HK-2 (cell line): ENCODE measurements at regions not wholly inside any gene's neighbourhood (a gene's known extent, or its start where the extent isn't known, plus 50 kb on each side); places are given as distances from the start of the nearest gene placed in this dataset.
A peak's percentile ranks its signal among the peaks of the same experiment; 100 is the strongest.

ENCODE experiments used
- DNase-seq: peaks from one replicate; pipeline ENCODE4 v3.0.0-alpha.2; 2018; ENCODE audit not compliant: unreplicated experiment

DNA sequence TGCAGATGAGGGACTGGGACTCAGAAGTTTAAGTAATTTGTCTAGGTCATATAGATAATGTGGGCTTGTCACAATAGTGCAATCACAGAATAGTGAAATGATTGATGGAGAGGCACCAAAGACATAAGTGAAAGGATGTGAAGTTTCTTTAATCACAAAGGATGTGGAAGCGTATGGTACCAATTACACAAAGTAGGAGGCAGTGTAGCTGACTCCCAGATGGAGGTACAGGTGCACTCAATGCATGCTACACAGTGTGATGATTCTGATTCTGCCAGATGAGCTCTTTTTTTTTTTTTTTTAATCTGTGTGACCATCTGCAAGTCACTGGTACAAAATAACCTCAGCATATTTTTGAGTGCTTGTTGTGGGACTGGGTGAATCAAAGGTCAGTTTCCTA, 411.3 kb downstream of the SPRY1 start:
- no peak for DNase-seq

DNA sequence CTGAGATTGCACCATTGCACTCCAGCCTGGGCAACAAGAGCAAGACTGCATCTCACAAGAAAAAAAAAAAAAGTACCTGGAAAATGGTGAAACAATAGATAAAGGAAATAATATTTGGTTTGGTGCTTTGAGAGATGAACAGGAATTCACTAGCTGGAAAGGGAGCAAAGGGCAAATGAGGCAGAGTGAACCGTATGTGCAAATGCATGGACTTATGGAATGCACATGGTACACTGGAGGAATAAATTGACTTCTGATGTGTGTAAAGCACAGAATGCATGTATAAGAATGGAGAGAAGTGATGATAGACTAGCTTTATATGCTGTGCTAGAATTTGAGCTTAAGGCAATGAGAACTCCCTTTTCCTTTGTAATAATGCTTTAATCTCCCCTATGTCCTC, 413.3 kb downstream of the SPRY1 start:
- DNase-seq = no peak

- DNase-seq = no peak
Measured at GRCh38 chr4:123812066-123812390, 415.4 kb downstream of the SPRY1 start.

DNA sequence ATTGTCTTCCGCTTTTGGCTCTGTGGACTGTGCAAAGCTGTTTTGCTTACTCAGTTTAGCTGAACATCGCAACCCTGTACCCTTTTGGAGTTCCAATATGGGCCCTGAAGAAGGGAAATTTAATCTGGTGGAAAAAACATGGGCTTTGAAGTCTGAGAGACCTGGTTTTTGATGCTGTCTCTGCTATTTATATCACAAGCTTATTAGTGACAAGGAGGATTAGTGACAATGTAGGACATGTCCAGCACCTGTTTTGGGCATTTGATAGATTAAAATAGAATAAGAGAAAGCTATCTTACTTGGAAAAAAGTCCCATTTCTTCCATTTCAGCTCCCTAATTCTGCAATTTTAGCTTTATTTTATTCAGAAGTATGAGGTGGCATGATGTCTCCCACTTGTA, 417.3 kb downstream of the SPRY1 start:
- no peak for DNase-seq

- DNase-seq = no peak
Measured at GRCh38 chr4:123816462-123816861, 419.9 kb downstream of the SPRY1 start.

DNA sequence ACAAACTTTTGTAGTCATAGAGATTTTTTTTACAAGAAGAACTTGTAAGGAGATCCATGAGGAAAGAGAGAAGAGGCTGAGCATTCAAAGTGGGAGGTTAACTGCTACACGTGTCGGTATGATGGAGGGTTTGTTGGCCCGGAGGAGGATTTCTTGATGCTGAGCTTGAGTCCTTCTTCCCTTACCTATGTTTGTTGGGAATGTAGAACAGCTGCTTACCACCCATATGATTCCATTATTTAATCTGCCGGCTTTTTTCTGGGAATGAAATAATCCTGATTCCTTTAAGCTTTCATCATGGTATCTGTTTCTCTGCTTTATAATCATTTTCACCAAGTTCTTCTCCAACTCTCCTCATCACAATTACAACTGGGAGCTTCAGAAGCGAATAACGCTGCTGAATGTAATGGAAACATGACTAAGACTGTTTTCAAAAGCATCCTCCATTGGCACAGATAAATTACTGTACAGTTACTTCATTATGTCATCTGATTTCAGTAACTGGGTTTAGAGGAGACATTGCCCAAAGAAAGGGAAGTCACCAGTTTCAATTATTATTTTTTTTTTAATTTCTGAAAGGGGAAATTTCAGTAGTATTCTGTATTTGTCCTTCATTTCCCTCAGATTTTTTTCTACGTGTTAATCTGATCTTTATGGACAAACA, 420.6 kb downstream of the SPRY1 start:
- no peak for DNase-seq

DNA sequence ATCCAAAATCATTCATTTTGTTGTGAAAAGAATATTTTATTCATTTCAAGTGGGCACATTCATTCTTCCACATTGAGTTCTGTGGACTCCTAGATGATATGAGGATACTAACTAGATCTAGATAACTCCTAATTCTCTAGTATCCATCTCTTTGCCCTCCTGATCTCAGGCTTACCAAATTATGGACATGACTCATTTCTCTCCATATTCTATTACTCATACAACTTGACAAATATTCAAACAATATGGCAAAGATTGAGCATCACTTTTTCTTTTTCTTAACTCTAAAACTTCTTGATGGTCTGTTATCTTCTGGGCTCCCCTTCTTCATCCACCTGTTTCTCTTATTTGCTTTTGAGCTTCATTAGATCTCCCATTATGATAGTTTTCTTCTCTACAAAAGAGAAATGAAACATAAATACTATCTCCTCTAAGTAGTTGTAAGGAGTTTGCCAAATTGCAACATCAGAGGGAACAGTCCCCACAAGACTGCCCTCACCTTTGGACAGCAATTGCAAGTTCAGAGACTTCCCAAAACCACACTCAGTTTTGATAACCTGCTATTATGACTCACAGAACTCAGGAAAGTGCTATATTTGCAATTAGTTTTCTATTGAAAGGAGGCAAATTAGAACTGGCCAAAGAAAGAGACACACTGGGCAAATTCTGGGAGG, 422.9 kb downstream of the SPRY1 start:
- DNase-seq = no peak

DNA sequence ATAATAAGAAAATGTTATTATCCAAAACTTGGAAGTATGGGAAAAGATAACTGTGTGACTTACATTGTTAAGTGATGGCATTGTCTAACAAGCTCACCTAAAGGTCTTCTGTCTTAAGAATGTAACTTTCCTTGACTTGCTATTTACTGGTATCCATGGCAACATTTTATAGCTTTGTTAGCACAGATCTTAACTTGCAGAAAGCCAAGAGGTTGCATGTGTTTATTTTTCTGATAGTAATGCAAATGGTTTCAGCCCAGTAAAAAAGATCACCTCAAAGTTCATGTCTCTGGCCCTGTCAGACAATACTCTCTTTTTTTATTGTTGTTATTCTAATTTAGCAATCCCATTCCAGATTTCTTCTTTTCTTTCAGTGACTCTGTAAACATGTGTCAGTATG, 425.3 kb downstream of the SPRY1 start:
- no peak for DNase-seq

DNA sequence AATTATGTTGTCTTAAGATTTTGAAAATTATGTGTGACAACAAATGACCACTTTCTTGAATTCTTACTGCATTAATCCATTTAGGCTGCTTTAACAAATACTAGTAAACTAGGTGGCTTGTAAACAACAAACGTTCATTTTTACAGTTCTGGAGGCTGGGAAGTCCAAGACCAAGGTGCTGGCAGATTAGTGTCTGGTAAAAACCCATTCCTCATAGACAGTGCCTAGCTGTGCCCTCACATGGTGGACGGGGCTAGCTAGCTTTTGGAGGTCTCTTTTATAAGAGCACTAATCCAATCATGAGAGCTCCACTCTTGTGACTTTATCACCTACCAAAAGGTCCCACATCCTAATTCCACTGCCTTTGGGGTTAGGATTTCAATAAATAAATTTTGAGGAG, 425.8 kb downstream of the SPRY1 start:
- DNase-seq = no peak

GRCh38 chr4:123823244-123823643, 426.6 kb downstream of the SPRY1 start:
- DNase-seq = no peak

DNA sequence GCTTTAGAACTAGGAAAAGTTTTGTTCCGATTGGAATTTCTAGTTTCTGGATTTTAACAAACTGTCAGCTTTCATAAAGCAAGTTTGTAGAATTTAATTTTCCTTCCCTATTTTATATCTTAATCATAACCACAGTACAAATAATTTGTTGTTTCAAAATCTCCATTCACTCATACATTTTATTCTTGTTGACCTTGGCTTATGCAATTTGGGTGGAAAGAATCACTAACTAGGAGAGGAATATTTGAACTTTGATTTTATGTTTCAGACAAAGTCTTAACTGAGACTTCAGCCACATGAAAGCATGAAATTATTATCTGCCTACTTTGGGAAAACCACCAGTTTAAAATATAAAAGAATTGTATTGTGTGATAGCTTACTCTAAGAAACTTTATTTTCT, 427.9 kb downstream of the SPRY1 start:
- no peak for DNase-seq

DNA sequence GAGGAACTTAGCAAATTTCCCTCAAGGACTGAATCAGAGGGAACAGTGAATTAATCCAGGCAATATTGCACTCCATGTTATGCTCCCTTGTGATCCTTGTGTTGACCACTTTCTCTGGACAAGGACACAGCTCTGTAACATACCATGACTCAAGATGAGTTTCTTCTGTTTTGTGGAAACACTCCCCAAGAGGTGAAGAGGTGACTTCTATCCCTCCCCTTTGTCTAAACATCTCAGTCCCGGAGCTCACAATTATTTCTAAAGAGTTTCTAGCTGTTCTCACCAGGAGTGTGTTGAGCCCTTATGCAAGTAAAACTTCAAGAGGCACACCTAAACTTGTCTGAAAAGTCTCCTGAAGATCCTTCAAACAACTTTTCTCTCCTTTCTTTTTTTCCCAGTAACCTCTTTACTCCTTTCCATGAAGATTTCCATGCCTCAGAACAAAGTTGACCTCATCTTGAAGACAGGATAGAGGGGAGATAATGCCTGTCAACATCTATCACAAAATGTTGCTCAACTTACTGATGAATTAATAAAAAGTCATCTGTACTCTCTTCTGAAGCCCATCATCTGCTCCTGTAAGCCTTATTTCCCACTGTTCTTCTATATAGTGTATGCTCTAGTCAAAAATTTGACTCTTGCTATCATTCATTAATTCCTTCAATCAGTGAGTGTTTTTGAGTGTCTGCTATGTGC, 429.1 kb downstream of the SPRY1 start:
- DNase-seq = no peak

GRCh38 chr4:123826896-123827295, 430.3 kb downstream of the SPRY1 start:
- no peak for DNase-seq

DNA sequence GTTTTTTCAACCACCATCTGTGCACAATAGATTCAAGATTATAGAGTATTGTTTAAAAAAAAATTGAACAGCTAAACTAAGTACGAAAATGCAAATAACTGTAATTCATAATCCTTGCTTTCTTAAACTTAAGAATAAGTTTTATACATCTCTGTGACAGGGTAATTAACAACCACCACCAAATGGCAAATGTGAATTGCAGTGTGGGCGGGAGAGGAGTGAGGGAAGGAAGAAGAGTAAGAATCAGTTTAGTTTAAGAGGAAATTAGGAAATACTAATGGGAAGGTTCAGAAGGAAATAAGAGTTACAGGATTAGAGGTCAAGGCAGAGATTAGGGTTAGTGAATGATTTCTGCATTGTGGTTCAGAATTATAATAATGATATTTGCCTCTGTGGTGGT, 430.9 kb downstream of the SPRY1 start:
- DNase-seq = no peak

GRCh38 chr4:123830930-123831329, 434.3 kb downstream of the SPRY1 start:
- no peak for DNase-seq

DNA sequence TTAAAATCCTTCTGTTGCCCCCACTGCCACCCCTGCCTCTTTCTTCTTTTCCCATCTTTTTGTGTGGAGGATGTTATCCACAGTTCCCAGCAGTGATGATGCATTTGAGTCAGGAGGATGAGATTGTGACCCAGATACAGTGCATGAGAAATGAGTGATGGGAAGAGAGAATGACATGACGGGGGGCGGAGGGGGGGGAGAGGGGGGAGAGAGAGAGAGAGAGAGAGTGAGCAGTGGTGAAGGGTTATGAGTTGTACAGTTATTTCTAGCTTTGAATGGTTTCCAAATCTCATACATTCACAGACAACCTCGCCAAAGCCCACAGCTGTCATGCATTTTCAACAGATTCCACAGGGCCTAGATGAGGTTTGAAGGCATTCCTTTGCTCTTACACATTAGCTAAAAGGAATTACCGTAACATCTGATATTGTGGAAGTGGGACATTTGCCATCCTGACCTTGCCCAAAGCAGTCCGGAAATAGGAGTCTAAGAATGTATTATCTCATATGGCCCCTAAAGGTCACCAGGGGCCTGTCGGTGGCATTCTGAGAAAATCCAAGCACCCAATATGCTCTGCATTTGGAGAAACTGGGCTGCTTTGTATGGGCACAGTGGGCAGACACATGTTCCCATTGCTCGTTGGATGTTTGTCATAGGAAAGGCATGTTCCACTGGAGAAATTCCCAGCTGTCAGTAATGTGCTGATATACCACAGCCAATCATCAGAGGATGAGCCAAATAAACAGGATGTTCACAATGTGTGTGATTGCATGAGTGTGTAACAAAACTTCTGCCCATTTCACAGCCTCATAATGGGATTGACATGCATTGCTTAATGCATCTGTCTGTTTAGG, 435.8 kb downstream of the SPRY1 start:
- peak; percentile 72 for DNase-seq

DNA sequence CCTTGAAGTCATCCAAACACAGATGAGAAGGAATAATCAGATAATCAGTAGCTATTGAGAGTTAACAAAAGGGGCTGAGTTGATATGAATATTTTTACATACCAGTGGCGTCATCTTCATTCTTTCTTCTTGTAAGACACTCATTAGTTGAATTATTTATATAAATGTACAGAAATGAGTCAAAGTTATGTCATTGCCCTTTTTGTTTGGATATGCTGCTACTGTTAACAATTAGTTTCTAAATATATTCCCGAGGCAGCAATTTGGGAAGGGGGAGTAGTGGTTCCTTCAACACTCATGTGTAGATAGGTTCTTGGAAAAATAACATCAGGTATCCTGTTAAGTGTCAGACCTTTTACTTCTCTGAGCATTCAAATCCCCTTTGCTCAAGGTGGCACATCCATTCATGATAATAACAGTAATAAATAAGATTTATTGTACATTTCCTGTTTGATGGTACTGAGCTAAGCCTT, 436.6 kb downstream of the SPRY1 start:
- no peak for DNase-seq

GRCh38 chr4:123835831-123836590, 439.4 kb downstream of the SPRY1 start:
- DNase-seq = no peak

DNA sequence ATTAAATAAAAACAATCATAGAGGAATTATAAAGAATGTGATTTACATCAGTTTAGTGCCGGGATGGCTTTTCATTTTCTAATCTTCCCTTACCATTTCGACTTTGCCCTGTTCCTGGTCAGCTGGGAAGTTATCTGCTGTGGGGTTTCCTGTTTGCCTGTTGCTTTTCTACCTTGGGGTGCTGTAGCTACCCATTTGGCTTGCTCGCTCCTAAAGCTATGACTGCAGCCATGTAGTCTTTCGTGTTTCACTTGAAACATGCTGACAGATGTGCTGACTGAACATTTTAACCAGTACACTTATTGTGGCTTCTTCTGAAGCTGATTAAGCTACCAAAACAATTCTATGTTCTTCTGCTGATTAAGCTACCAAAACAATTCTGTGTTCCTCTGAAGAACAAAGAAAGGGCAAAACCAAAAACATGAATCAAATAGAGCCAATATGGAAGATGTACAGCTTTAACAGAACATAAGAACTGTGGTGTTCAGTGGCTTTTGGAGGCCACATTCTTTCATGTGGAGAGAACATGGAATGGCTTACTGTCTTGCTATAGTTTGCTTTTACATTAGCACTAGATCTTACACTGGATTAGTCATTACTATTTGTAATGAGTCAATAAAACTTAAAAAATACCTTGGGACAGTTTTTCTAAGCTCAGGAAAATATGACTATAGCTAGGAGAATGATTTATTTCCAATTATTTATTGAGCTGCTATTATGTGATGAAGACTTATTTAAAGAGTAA, 440.4 kb downstream of the SPRY1 start:
- DNase-seq = no peak

- no peak for DNase-seq
Measured at GRCh38 chr4:123838474-123838873, 441.9 kb downstream of the SPRY1 start.

- no peak for DNase-seq
Measured at GRCh38 chr4:123840197-123840596, 443.6 kb downstream of the SPRY1 start.
